GM18526 (cell line): ENCODE measurements at regions not wholly inside any gene's neighbourhood (a gene's known extent, or its start where the extent isn't known, plus 50 kb on each side); places are given as distances from the start of the nearest gene placed in this dataset.

ENCODE experiments used
- POLR2A ChIP-seq: IDR thresholded peaks from 3 replicates; pipeline ENCODE4 v1.6.1; 2011; ENCODE audit not compliant: insufficient read length; ENCODE audit errors: extremely low read depth

GRCh38 chr6:14943116-14943515, 302.8 kb upstream of the JARID2 start:
- no peak for TF ChIP-seq POLR2A

- TF ChIP-seq POLR2A, result no peak
Observed at GRCh38 chr6:14944593-14944992, 301.3 kb upstream of the JARID2 start.

DNA sequence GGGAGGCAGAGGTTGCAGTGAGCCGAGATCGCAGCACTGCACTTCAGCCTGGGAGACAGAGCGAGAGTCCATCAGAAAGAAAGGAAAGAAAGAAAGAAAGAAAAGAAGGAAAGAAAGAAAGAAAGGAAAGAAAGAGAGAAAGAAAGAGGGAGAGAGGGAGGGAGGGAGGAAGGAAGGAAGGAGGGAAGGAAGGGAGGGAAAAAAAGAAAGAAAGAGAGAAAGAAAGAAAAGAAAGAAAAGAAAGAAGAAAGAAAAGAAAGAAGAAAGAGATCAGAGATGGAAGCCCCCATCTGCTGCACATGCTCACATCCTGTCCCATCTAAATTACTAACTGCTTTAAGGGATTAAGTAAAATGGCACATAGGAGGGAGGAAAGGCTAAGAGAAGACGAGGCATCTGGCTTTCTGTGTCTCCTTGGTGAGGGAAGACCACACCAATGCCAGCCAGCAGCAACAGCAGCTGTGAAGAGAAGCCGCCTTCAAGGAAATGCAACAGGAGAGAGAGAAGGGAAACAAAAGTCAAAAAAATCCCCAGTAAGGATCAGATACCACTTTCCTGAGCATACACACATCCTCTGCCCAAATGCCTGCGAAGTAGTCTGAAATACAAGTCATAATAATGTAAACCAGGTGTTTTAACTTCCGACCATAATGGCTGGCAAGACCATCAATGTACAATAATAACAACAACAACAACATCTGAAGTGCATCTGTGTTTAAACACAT, 300.2 kb upstream of the JARID2 start:
- TF ChIP-seq POLR2A, result no peak

DNA sequence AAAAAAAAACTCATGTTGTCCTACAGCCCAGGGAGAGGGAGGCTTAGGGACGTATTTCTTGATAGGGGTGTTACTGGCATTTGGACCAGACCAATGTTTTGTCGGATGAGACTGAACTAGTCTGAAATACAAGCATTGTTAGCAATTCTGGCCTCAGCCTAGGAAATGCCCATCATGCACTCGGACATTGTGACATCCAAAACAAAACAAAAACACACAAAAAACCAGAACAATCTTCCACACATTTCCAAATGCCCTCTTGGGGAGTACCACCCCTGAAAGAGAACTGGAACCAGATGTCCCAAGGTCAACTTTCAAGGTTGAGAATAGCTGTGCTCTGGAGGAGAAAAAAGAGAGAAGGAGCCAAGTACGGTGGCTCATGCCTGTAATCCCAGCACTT, 299.1 kb upstream of the JARID2 start:
- no peak for TF ChIP-seq POLR2A

DNA sequence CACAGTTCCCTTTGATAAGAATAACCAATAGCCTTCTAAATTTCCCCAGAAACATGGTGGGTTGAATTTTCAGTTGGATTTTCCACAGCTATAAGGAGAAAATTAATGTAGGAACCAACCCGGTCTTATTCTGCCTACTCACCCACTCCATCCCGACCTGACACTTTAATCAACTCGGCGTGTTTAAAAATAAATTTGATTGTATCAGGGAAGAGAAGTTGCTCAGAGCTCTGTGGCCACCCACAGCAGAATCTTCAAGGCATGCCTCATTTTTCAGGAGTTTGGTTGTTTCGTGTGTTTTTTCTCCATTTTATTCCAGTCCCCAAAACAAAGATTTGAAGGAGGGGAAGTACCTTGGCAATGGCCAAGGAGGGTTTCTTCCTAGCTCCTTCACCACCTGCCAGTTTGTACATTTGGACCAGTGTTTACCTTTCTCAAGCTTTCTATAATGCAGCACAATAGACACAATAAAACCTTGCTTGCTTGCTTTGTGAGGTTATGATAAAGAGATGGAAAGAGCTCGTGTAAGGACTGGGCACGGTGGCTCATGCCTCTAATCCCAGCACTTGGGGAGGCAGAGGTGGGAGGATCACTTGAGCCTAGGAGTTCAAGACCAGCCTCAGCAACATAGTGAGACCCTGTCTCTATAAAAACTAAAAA, 297.2 kb upstream of the JARID2 start:
- no peak for TF ChIP-seq POLR2A

GRCh38 chr6:14950103-14950969, 295.5 kb upstream of the JARID2 start:
- TF ChIP-seq POLR2A, result no peak

- no peak for TF ChIP-seq POLR2A
Observed at GRCh38 chr6:14950970-14951276, 294.9 kb upstream of the JARID2 start.

DNA sequence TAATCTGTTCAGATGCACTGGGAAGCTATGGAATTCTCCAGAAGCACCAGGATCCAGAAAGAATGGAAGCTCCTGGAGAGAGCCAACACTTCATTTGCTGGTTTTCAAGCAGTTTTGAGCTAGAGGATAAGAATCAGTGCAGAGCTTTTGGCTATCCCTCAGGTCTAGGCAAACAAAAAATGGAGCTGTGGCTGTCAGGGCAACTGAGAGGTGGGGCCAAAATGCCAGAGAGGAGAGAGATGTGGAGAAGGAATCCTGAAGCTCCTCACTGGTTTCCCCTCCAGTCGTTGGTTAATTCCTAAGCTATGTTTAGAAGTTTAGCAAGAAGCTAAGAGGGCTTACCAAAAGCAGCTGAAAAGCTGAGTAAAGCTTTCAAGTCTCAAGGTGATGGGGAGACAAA, 294.2 kb upstream of the JARID2 start:
- TF ChIP-seq POLR2A, result no peak

- TF ChIP-seq POLR2A, result no peak
Observed at GRCh38 chr6:14953836-14954235, 292.0 kb upstream of the JARID2 start.

- no peak for TF ChIP-seq POLR2A
Observed at GRCh38 chr6:14957355-14958059, 288.4 kb upstream of the JARID2 start.

DNA sequence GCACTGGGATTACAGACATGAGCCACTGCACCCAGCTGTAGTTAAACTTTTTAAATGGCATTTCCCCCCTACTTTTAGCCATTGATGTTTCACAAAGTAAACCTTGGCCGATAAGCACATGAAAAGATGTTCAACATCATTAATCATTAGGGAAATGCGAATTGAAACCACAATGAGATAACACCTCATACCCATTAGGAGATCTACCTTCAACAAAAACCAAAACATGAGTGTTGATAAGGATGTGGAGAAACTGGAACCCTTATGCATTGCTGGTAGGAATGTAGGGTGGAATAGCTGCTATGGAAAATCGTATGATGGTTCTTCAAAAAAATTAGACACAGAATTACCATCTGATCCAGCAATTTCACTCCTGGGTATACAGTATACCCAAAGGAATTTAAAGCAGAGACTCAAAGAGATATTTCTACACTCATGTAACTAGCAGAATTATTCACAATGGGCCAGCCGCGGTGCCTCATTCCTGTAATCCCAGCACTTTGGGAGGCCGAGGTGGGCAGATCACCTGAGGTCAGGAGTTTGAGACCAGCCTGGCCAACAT, 286.5 kb upstream of the JARID2 start:
- TF ChIP-seq POLR2A, result no peak

GRCh38 chr6:14964556-14965270, 281.2 kb upstream of the JARID2 start:
- TF ChIP-seq POLR2A, result no peak

DNA sequence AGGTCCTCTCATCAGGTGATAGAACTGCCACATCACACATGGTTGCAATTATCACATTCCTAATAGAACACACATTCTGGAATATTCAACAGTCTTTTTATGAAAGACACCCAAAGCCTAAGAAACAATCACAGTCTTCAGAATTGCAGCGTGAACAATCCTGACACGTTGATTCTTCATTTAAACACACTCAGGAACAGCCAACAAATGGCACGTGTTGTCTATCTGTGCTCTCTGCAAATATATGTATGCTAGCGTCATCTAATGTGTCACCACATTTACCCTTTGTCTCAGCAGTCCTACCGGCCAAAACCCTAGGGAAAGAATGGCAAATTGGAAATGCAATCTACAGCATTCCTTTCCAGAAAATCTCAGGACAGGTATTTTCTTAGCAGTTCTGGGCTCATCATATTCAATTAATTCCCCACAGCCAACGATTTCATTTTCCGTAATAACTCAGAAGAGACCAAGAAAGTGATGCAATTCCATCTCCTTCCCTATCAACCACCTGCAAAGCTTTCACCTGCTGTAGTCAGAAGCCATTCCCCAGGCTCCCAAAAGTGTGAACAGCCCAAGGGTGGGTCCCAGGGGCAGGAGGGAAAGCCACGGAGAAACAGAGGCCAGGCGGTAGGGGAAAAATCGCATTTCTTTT, 280.3 kb upstream of the JARID2 start:
- TF ChIP-seq POLR2A, result no peak
